ENCODE measurements at regions not wholly inside any gene's neighbourhood (a gene's known extent, or its start where the extent isn't known, plus 50 kb on each side); places are given as distances from the start of the nearest gene placed in this dataset.

DNA sequence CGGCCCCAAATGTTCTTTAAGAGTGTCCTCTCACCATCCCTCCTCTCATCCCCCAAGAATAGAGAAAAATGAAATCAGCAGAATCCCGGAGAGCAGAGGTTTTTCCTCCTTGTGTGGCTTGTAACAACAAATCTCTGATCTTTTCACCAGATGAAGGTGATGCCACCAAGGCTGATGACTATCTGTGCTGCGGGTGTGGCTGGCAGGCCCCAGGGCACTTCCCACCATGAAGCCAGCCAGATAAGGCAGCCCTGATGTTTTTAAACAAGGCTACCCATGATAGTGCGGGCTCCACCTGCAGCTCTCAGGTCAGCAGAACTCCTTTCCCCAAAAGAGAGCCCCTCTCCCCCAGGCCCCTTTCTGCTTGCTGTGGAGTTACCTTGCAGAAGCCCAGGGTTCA, 58.0 kb upstream of the PARP11 start:
- no peak overlapping the region for H3K4me3 Mint-ChIP-seq (ENCODE audit: unreplicated experiment)
- H3K27ac Mint-ChIP-seq (ENCODE audit: unreplicated experiment), result no peak overlapping the region
- no peak for DNase-seq
- peaks cover 5% of the 10 kb centered on the region for H3K9me3 Mint-ChIP-seq (ENCODE audit: unreplicated experiment)
- H3K27me3 Mint-ChIP-seq (ENCODE audit: unreplicated experiment), result no peaks in the 10 kb centered on the region
- H3K4me1 Mint-ChIP-seq (ENCODE audit: low read depth, unreplicated experiment), result peaks cover 27% of the 10 kb centered on the region
- peaks cover 3% of the 10 kb centered on the region for H3K36me3 Mint-ChIP-seq (ENCODE audit: unreplicated experiment)
- TF ChIP-seq, protein P1, sequence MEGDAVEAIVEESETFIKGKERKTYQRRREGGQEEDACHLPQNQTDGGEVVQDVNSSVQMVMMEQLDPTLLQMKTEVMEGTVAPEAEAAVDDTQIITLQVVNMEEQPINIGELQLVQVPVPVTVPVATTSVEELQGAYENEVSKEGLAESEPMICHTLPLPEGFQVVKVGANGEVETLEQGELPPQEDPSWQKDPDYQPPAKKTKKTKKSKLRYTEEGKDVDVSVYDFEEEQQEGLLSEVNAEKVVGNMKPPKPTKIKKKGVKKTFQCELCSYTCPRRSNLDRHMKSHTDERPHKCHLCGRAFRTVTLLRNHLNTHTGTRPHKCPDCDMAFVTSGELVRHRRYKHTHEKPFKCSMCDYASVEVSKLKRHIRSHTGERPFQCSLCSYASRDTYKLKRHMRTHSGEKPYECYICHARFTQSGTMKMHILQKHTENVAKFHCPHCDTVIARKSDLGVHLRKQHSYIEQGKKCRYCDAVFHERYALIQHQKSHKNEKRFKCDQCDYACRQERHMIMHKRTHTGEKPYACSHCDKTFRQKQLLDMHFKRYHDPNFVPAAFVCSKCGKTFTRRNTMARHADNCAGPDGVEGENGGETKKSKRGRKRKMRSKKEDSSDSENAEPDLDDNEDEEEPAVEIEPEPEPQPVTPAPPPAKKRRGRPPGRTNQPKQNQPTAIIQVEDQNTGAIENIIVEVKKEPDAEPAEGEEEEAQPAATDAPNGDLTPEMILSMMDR (IDR thresholded peaks at IDR 0.05; ENCODE audit: partially characterized antibody, unreplicated experiment), result no peak

DNA sequence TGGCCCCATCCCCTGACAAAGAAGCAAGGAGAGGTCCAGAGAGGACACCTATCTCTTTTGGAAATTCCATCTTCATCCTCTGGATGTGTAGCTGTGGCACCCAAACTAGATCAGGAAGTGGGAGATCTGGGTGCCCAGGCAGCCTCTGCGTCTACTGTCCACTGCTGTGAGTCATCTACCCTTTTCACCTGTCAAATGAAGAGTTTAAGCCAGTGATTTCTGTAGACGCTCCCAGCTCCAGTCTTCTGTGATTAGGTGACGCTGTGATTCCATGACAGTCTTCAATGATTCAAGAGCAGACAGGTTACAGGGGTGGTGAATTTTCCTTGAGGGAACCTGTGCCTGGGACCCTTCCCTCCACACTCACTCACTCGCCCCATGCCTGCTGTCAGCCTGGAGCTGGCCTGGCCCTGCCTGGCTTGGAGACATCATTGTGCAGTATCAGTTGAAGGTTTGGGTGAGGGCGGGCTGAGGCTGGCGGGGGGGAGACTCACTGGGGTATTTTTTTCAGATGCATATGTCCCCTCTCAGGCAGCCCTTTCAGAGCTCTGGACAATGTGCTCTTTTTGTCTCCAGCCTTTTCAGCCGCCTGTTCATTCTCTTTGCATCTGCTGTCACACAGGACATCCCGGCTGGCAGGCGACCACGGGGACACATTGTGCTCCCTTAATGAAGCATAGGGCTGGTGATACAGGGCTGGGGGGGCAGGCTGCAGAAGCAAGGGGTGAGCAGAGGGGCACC, 56.8 kb upstream of the PARP11 start:
- Mint-ChIP-seq H3K4me1 (ENCODE audit: low read depth, unreplicated experiment) (peaks cover 29% of the 10 kb centered on the region), H3K27ac (ENCODE audit: unreplicated experiment) (peak overlapping the region; percentile 72), H3K27me3 (ENCODE audit: unreplicated experiment) (no peaks in the 10 kb centered on the region), H3K36me3 (ENCODE audit: unreplicated experiment) (peaks cover 9% of the 10 kb centered on the region), H3K4me3 (ENCODE audit: unreplicated experiment) (no peak overlapping the region), H3K9me3 (ENCODE audit: unreplicated experiment) (peaks cover 6% of the 10 kb centered on the region)
- DNase-seq, result no peak
- TF ChIP-seq, protein P1 (IDR thresholded peaks at IDR 0.05; ENCODE audit: partially characterized antibody, unreplicated experiment), result no peak

GRCh38 chr12:3928538-3929184, 55.5 kb upstream of the PARP11 start:
- TF ChIP-seq, protein P1 (IDR thresholded peaks at IDR 0.05; ENCODE audit: partially characterized antibody, unreplicated experiment), result no peak
- H3K4me3 Mint-ChIP-seq (ENCODE audit: unreplicated experiment), result peak overlapping the region; percentile 21
- peaks cover 39% of the 10 kb centered on the region for H3K4me1 Mint-ChIP-seq (ENCODE audit: low read depth, unreplicated experiment)
- peaks cover 2% of the 10 kb centered on the region for H3K27me3 Mint-ChIP-seq (ENCODE audit: unreplicated experiment)
- peaks cover 6% of the 10 kb centered on the region for H3K9me3 Mint-ChIP-seq (ENCODE audit: unreplicated experiment)
- peaks cover 9% of the 10 kb centered on the region for H3K36me3 Mint-ChIP-seq (ENCODE audit: unreplicated experiment)
- DNase-seq, result no peak
- peak overlapping the region; percentile 53 for H3K27ac Mint-ChIP-seq (ENCODE audit: unreplicated experiment)

- Mint-ChIP-seq H3K9me3 (ENCODE audit: unreplicated experiment) (peaks cover 6% of the 10 kb centered on the region), H3K27me3 (ENCODE audit: unreplicated experiment) (peaks cover 2% of the 10 kb centered on the region), H3K4me1 (ENCODE audit: low read depth, unreplicated experiment) (peaks cover 44% of the 10 kb centered on the region), H3K4me3 (ENCODE audit: unreplicated experiment) (no peak overlapping the region), H3K27ac (ENCODE audit: unreplicated experiment) (no peak overlapping the region), H3K36me3 (ENCODE audit: unreplicated experiment) (peaks cover 9% of the 10 kb centered on the region)
- no peak for DNase-seq
- TF ChIP-seq, protein P1 (IDR thresholded peaks at IDR 0.05; ENCODE audit: partially characterized antibody, unreplicated experiment), result no peak
Measured at GRCh38 chr12:3925621-3926020, 52.4 kb upstream of the PARP11 start.

GRCh38 chr12:3924761-3925160, 51.6 kb upstream of the PARP11 start:
- Mint-ChIP-seq H3K9me3 (ENCODE audit: unreplicated experiment) (peaks cover 6% of the 10 kb centered on the region), H3K27ac (ENCODE audit: unreplicated experiment) (peak overlapping the region; percentile 8), H3K36me3 (ENCODE audit: unreplicated experiment) (peaks cover 9% of the 10 kb centered on the region), H3K27me3 (ENCODE audit: unreplicated experiment) (peaks cover 2% of the 10 kb centered on the region), H3K4me1 (ENCODE audit: low read depth, unreplicated experiment) (peaks cover 36% of the 10 kb centered on the region), H3K4me3 (ENCODE audit: unreplicated experiment) (no peak overlapping the region)
- TF ChIP-seq, protein P1 (IDR thresholded peaks at IDR 0.05; ENCODE audit: partially characterized antibody, unreplicated experiment), result no peak
- DNase-seq, result no peak
